ENCODE measurements at regions not wholly inside any gene's neighbourhood (a gene's known extent, or its start where the extent isn't known, plus 50 kb on each side); places are given as distances from the start of the nearest gene placed in this dataset.

DNA sequence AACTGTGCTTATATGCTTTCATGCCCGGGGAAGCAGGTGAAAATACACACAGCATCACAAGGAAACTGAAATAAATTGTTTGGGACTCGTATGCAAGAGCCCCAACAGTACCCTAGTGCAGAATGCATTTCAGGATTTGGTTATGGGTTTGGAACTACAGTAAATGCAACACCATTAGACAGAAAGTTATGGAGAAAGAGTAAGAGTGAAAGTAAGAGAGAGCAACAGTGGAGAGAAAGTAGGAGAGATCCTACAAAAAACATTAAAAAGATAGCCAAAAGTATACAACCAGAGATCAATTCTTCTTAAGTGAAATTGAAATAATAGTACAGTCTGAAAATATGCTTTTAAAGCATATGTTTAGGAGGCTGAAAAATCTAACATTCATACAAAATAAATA, 231.1 kb downstream of the TFEC start:
- TF ChIP-seq, protein P1, sequence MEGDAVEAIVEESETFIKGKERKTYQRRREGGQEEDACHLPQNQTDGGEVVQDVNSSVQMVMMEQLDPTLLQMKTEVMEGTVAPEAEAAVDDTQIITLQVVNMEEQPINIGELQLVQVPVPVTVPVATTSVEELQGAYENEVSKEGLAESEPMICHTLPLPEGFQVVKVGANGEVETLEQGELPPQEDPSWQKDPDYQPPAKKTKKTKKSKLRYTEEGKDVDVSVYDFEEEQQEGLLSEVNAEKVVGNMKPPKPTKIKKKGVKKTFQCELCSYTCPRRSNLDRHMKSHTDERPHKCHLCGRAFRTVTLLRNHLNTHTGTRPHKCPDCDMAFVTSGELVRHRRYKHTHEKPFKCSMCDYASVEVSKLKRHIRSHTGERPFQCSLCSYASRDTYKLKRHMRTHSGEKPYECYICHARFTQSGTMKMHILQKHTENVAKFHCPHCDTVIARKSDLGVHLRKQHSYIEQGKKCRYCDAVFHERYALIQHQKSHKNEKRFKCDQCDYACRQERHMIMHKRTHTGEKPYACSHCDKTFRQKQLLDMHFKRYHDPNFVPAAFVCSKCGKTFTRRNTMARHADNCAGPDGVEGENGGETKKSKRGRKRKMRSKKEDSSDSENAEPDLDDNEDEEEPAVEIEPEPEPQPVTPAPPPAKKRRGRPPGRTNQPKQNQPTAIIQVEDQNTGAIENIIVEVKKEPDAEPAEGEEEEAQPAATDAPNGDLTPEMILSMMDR (IDR thresholded peaks at IDR 0.05; ENCODE audit: poor library complexity, severe bottlenecking): no peak
- TF ChIP-seq SMC3 (conservative IDR thresholded peaks at IDR 0.05; ENCODE audit: poor library complexity): no peak
- TF ChIP-seq EP300 (conservative IDR thresholded peaks at IDR 0.05; ENCODE audit: poor library complexity, severe bottlenecking): no peak
- no peak for TF ChIP-seq RAD21 (conservative IDR thresholded peaks at IDR 0.05)
- TF ChIP-seq, protein P2, sequence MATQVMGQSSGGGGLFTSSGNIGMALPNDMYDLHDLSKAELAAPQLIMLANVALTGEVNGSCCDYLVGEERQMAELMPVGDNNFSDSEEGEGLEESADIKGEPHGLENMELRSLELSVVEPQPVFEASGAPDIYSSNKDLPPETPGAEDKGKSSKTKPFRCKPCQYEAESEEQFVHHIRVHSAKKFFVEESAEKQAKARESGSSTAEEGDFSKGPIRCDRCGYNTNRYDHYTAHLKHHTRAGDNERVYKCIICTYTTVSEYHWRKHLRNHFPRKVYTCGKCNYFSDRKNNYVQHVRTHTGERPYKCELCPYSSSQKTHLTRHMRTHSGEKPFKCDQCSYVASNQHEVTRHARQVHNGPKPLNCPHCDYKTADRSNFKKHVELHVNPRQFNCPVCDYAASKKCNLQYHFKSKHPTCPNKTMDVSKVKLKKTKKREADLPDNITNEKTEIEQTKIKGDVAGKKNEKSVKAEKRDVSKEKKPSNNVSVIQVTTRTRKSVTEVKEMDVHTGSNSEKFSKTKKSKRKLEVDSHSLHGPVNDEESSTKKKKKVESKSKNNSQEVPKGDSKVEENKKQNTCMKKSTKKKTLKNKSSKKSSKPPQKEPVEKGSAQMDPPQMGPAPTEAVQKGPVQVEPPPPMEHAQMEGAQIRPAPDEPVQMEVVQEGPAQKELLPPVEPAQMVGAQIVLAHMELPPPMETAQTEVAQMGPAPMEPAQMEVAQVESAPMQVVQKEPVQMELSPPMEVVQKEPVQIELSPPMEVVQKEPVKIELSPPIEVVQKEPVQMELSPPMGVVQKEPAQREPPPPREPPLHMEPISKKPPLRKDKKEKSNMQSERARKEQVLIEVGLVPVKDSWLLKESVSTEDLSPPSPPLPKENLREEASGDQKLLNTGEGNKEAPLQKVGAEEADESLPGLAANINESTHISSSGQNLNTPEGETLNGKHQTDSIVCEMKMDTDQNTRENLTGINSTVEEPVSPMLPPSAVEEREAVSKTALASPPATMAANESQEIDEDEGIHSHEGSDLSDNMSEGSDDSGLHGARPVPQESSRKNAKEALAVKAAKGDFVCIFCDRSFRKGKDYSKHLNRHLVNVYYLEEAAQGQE (IDR thresholded peaks at IDR 0.05; ENCODE audit: borderline replicate concordance): no peak
- TF ChIP-seq POLR2AphosphoS5 (IDR thresholded peaks at IDR 0.05): no peak
- no peak for TF ChIP-seq EZH2 (IDR thresholded peaks at IDR 0.05; ENCODE audit: borderline replicate concordance, insufficient read depth, low read length, poor library complexity, severe bottlenecking)
- no peak for TF ChIP-seq MXI1 (conservative IDR thresholded peaks at IDR 0.05; ENCODE audit: poor library complexity, severe bottlenecking)

Measured in neural cell (in vitro differentiated cells).